OCI-LY1 (cell line): ENCODE measurements at regions not wholly inside any gene's neighbourhood (a gene's known extent, or its start where the extent isn't known, plus 50 kb on each side); places are given as distances from the start of the nearest gene placed in this dataset.

Source experiments
- EZH2 ChIP-seq: fragments of 200-600 bp; sonication (generic), shearing (Covaris generic); IDR thresholded peaks from 2 replicates; pipeline ENCODE4 v1.8.0; 2017; ENCODE audit warnings: borderline replicate concordance, mixed run types, mild to moderate bottlenecking, antibody characterized with exemption, low read length, moderate library complexity, mixed read lengths
- TF ChIP-seq, protein P1 (sequence below): fragments of 200-600 bp; sonication (generic), shearing (Covaris generic); IDR thresholded peaks from 2 replicates; pipeline ENCODE4 v1.5.1; 2017; ENCODE audit warnings: mild to moderate bottlenecking, antibody characterized with exemption, low read length, moderate library complexity, mixed read lengths

- TF ChIP-seq, protein P1, sequence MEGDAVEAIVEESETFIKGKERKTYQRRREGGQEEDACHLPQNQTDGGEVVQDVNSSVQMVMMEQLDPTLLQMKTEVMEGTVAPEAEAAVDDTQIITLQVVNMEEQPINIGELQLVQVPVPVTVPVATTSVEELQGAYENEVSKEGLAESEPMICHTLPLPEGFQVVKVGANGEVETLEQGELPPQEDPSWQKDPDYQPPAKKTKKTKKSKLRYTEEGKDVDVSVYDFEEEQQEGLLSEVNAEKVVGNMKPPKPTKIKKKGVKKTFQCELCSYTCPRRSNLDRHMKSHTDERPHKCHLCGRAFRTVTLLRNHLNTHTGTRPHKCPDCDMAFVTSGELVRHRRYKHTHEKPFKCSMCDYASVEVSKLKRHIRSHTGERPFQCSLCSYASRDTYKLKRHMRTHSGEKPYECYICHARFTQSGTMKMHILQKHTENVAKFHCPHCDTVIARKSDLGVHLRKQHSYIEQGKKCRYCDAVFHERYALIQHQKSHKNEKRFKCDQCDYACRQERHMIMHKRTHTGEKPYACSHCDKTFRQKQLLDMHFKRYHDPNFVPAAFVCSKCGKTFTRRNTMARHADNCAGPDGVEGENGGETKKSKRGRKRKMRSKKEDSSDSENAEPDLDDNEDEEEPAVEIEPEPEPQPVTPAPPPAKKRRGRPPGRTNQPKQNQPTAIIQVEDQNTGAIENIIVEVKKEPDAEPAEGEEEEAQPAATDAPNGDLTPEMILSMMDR: no peak
- TF ChIP-seq EZH2: no peak
Measured at GRCh38 chr11:23097891-23098290, 237.6 kb upstream of the CCDC179 start.
